ENCODE measurements at regions not wholly inside any gene's neighbourhood (a gene's known extent, or its start where the extent isn't known, plus 50 kb on each side); places are given as distances from the start of the nearest gene placed in this dataset.
"Not testable (repeated sequence)": the region's sequence is repeated elsewhere in the genome, so short reads cannot be mapped to it uniquely, and the experiment has no call there.

DNA sequence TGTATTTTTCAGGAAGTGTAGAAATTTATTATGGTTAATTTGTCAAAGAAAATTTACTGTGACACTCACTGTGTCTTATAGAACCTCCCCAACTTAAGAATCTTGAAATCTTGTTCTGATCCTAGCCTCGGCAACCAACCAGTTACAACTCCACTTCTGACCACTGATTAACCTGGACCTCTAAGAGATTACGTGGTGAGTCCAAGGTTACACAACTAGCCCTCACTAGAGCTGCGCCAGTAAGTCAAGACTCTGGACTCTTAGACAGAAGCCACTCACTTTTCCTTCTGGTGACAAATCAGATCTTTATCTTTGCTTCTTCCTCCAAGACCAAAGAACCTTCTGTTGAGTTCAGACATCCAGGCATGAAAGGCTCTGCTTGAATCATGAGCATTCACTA is 116.6 kb downstream of the NBPF8 start:
- not testable (repeated sequence) for H3K23ac ChIP-seq (ENCODE audit: low read length in 2 of 2); H3K9ac ChIP-seq (ENCODE audit: low read length); H3K18ac ChIP-seq (ENCODE audit: low read depth in 1 of 2, low read length in 2 of 2); H3K4me3 ChIP-seq (ENCODE audit: insufficient read depth in 1 of 2, low read depth in 1 of 2, low read length in 2 of 2); H2BK5ac ChIP-seq (ENCODE audit: low read depth, low read length, poor library complexity, severe bottlenecking); H3K4ac ChIP-seq (ENCODE audit: low read depth in 1 of 2, low read length in 2 of 2); H3K14ac ChIP-seq (ENCODE audit: low read length in 2 of 2); H4K8ac ChIP-seq (ENCODE audit: low read length); H3K9me3 ChIP-seq (ENCODE audit: control insufficient read depth, low read length); H2AFZ ChIP-seq (ENCODE audit: low read depth, low read length); H3K27me3 ChIP-seq (ENCODE audit: control insufficient read depth in 1 of 2, insufficient read depth in 1 of 2, low read length in 2 of 2); H3K36me3 ChIP-seq (ENCODE audit: control insufficient read depth in 1 of 2, insufficient read depth in 2 of 2, low read depth in 1 of 2, low read length in 2 of 2); H2BK120ac ChIP-seq (ENCODE audit: low read depth, low read length); H3K4me2 ChIP-seq (ENCODE audit: low read length, poor library complexity, severe bottlenecking); DNase-seq; H2BK12ac ChIP-seq (ENCODE audit: low read length in 2 of 2); H2BK15ac ChIP-seq (ENCODE audit: low read depth, poor library complexity, severe bottlenecking); H3K27ac ChIP-seq (ENCODE audit: low read length, poor library complexity, severe bottlenecking); H3K79me1 ChIP-seq (replicated peaks; ENCODE audit: low read length, poor library complexity, severe bottlenecking); H4K91ac ChIP-seq (ENCODE audit: low read length); H2AK5ac ChIP-seq (ENCODE audit: low read length, severe bottlenecking); H3K4me1 ChIP-seq (ENCODE audit: control insufficient read depth, insufficient read depth, low read depth, low read length)
- WGBS, result 83% methylated on average over 1 of the region's 3 CpGs

GRCh38 chr1:120534361-120535047 is 119.7 kb downstream of the NBPF8 start:
- H2BK12ac ChIP-seq (ENCODE audit: low read length in 2 of 2); DNase-seq; H3K4me3 ChIP-seq (ENCODE audit: insufficient read depth in 1 of 2, low read depth in 1 of 2, low read length in 2 of 2); H2BK5ac ChIP-seq (ENCODE audit: low read depth, low read length, poor library complexity, severe bottlenecking); H3K4ac ChIP-seq (ENCODE audit: low read depth in 1 of 2, low read length in 2 of 2); H3K18ac ChIP-seq (ENCODE audit: low read depth in 1 of 2, low read length in 2 of 2); H2BK15ac ChIP-seq (ENCODE audit: low read depth, poor library complexity, severe bottlenecking); H3K9ac ChIP-seq (ENCODE audit: low read length); H3K4me2 ChIP-seq (ENCODE audit: low read length, poor library complexity, severe bottlenecking); H3K27me3 ChIP-seq (ENCODE audit: control insufficient read depth in 1 of 2, insufficient read depth in 1 of 2, low read length in 2 of 2); H3K14ac ChIP-seq (ENCODE audit: low read length in 2 of 2); H3K4me1 ChIP-seq (ENCODE audit: control insufficient read depth, insufficient read depth, low read depth, low read length); H3K23ac ChIP-seq (ENCODE audit: low read length in 2 of 2); H2AK5ac ChIP-seq (ENCODE audit: low read length, severe bottlenecking); H3K36me3 ChIP-seq (ENCODE audit: control insufficient read depth in 1 of 2, insufficient read depth in 2 of 2, low read depth in 1 of 2, low read length in 2 of 2); H2AFZ ChIP-seq (ENCODE audit: low read depth, low read length); H4K8ac ChIP-seq (ENCODE audit: low read length); H3K79me1 ChIP-seq (replicated peaks; ENCODE audit: low read length, poor library complexity, severe bottlenecking); H4K91ac ChIP-seq (ENCODE audit: low read length); H3K9me3 ChIP-seq (ENCODE audit: control insufficient read depth, low read length); H2BK120ac ChIP-seq (ENCODE audit: low read depth, low read length); H3K27ac ChIP-seq (ENCODE audit: low read length, poor library complexity, severe bottlenecking): not testable (repeated sequence)
- no CpG with 5 or more reads among the region's 2 CpGs for WGBS

DNA sequence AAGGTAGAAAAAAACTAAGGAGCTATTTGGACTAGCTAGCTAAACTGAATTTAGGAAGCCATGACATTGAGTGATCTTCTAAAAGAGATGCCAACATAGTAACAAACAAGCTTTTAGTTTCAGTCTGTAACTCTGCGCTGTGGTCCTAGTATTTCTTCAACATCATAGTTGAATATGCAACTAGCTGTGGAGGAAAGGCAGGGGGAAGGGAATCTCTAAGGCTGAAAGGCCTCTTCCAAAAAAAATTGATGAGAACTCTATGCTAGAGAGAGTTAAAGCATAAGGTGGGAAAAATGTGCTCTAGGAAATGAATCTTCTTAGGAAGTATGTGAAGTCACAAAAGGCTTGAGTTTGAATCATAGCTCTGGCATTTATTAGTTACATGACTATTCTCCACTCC is 120.2 kb downstream of the NBPF8 start:
- H2BK5ac ChIP-seq (ENCODE audit: low read depth, low read length, poor library complexity, severe bottlenecking); H3K9me3 ChIP-seq (ENCODE audit: control insufficient read depth, low read length); H3K79me1 ChIP-seq (replicated peaks; ENCODE audit: low read length, poor library complexity, severe bottlenecking); H2AK5ac ChIP-seq (ENCODE audit: low read length, severe bottlenecking); H3K18ac ChIP-seq (ENCODE audit: low read depth in 1 of 2, low read length in 2 of 2); H2BK120ac ChIP-seq (ENCODE audit: low read depth, low read length); H2AFZ ChIP-seq (ENCODE audit: low read depth, low read length); H4K8ac ChIP-seq (ENCODE audit: low read length); H2BK15ac ChIP-seq (ENCODE audit: low read depth, poor library complexity, severe bottlenecking); H4K91ac ChIP-seq (ENCODE audit: low read length); H3K4me3 ChIP-seq (ENCODE audit: insufficient read depth in 1 of 2, low read depth in 1 of 2, low read length in 2 of 2); H3K4me1 ChIP-seq (ENCODE audit: control insufficient read depth, insufficient read depth, low read depth, low read length); H2BK12ac ChIP-seq (ENCODE audit: low read length in 2 of 2); H3K36me3 ChIP-seq (ENCODE audit: control insufficient read depth in 1 of 2, insufficient read depth in 2 of 2, low read depth in 1 of 2, low read length in 2 of 2); H3K4ac ChIP-seq (ENCODE audit: low read depth in 1 of 2, low read length in 2 of 2); H3K27me3 ChIP-seq (ENCODE audit: control insufficient read depth in 1 of 2, insufficient read depth in 1 of 2, low read length in 2 of 2); H3K14ac ChIP-seq (ENCODE audit: low read length in 2 of 2); H3K23ac ChIP-seq (ENCODE audit: low read length in 2 of 2); H3K9ac ChIP-seq (ENCODE audit: low read length); H3K4me2 ChIP-seq (ENCODE audit: low read length, poor library complexity, severe bottlenecking): not testable (repeated sequence)
- DNase-seq, result peak; percentile 73
- no CpG with 5 or more reads among the region's 1 CpG for WGBS
- peak overlapping the region; percentile 29 for H3K27ac ChIP-seq (ENCODE audit: low read length, poor library complexity, severe bottlenecking)

GRCh38 chr1:120541394-120541793 is 126.6 kb downstream of the NBPF8 start:
- not testable (repeated sequence) for H3K4me3 ChIP-seq (ENCODE audit: insufficient read depth in 1 of 2, low read depth in 1 of 2, low read length in 2 of 2); H3K14ac ChIP-seq (ENCODE audit: low read length in 2 of 2); H3K27ac ChIP-seq (ENCODE audit: low read length, poor library complexity, severe bottlenecking); H3K36me3 ChIP-seq (ENCODE audit: control insufficient read depth in 1 of 2, insufficient read depth in 2 of 2, low read depth in 1 of 2, low read length in 2 of 2); DNase-seq; H3K79me1 ChIP-seq (replicated peaks; ENCODE audit: low read length, poor library complexity, severe bottlenecking); H4K8ac ChIP-seq (ENCODE audit: low read length); H3K18ac ChIP-seq (ENCODE audit: low read depth in 1 of 2, low read length in 2 of 2); H3K4me2 ChIP-seq (ENCODE audit: low read length, poor library complexity, severe bottlenecking); H3K4ac ChIP-seq (ENCODE audit: low read depth in 1 of 2, low read length in 2 of 2); H2BK5ac ChIP-seq (ENCODE audit: low read depth, low read length, poor library complexity, severe bottlenecking); H3K4me1 ChIP-seq (ENCODE audit: control insufficient read depth, insufficient read depth, low read depth, low read length); H2AK5ac ChIP-seq (ENCODE audit: low read length, severe bottlenecking); H2BK120ac ChIP-seq (ENCODE audit: low read depth, low read length); H2BK15ac ChIP-seq (ENCODE audit: low read depth, poor library complexity, severe bottlenecking); H3K9me3 ChIP-seq (ENCODE audit: control insufficient read depth, low read length); H2BK12ac ChIP-seq (ENCODE audit: low read length in 2 of 2); H4K91ac ChIP-seq (ENCODE audit: low read length); H2AFZ ChIP-seq (ENCODE audit: low read depth, low read length); H3K27me3 ChIP-seq (ENCODE audit: control insufficient read depth in 1 of 2, insufficient read depth in 1 of 2, low read length in 2 of 2); H3K23ac ChIP-seq (ENCODE audit: low read length in 2 of 2); H3K9ac ChIP-seq (ENCODE audit: low read length)
- no CpG with 5 or more reads among the region's 5 CpGs for WGBS

All from mesenchymal stem cell (in vitro differentiated cells and primary cell).